HG02759 (cell line): ENCODE measurements at regions not wholly inside any gene's neighbourhood (a gene's known extent, or its start where the extent isn't known, plus 50 kb on each side); places are given as distances from the start of the nearest gene placed in this dataset.

Experiments
- ATAC-seq: cut with Tn5 transposase; IDR thresholded peaks from one replicate; pipeline ENCODE4 v1.9.1; 2021; ENCODE audit warnings: mild to moderate bottlenecking, moderate library complexity; ENCODE audit not compliant: unreplicated experiment

DNA sequence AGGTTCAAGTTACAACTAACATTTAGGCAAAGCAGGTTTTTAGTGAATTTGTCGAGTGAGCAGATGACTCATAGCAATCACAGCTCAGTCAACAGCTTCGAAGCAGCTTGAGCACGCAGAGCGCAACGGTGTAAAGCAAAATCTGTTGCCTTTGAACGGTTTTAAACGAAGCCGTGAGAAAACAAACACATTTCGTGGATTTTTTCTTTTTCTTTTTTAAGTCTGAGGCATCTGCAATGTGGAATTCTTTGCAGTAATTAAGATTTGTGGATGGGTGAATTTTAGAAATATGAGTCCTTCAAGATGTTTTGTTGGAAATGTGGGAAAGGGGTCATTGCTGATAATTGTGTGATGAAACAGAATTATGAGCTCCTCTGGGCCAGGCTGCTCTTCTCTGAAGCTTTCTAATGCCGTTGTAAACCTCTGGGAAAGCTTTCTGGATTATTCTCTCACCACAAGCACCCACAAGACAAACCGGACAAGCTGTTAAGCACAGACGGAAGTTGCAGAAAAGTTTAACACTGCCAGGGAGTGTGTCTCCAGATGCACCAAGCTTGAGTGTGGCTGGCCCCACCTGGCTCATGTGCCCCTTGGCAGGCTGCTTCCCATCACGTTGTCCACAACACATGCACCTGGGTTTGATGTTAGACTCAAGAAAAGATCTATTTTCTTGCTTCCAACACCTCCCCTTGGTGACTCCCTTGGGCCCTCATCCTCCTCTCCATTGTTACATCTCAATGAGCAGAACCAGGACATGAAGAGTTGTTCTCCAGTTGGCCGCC, 224.7 kb downstream of the ACKR3 start:
- no peak for ATAC-seq

DNA sequence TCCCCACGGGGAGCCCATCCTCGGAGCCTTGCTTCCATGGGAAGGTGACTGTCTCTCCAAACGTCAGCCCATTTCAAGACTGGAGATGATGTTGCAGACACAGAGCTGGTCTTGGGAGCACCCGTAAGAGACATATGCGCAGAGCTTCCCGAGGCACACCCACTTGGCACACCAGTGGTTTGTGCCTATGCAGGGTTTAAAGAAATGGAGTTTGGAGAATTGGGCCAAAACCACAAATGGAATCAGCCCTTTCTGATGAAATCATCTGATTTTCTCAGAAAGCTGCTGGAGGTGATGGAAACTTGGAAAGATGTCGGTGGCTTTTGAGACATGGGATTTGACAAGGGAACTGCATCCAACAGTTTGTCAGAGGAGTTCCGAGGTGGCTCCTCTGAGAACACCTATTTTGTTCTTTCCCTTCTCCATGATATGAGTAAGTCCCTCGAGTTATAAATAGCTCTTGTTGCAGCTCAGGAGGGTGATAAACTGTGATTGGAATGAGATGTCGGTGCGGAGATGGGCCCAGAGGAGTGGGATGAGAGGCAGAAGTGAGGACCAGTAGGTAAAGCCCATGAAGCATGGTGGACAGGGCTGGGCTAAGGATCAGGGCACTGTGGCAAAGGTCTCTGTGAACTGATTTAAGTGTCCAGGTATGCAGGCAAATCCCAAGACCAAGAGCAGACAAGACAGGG, 225.7 kb downstream of the ACKR3 start:
- no peak for ATAC-seq

DNA sequence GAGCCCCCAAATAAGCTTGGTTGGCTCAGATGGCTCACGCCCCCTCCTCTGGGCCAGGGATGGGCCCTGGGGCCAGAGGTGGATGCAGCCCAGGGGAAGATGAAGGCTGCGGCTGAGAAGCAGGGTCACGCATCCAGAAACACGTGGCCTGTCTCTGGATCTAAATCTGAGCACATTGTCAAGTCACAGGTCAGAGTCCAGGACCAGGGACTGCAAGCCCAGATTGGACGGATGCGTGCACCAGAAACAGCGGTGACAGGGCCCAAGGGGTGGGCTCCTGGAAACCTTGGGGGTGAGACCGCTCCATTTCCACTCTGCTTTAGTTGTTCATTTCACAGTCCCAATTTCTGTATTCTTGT, 226.2 kb downstream of the ACKR3 start:
- no peak for ATAC-seq

DNA sequence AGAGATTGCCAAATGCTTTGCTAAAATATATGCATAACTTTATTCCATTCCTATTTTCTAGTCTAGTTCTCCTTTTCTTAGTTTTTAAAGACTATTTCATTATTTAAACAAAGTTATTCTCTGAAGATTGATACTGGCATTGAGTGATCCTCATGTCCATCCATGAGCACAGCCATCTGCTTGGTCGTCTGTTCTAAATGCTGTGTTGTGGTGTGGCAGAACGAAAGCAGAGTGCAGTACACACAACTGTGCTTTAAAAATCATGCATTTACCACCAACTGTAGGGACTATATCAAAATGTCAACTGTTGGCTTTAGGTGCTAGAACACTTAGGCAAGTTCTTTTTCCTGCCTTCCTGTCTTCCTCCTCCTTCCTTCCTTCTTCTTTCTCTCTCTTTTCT, 226.6 kb downstream of the ACKR3 start:
- no peak for ATAC-seq

DNA sequence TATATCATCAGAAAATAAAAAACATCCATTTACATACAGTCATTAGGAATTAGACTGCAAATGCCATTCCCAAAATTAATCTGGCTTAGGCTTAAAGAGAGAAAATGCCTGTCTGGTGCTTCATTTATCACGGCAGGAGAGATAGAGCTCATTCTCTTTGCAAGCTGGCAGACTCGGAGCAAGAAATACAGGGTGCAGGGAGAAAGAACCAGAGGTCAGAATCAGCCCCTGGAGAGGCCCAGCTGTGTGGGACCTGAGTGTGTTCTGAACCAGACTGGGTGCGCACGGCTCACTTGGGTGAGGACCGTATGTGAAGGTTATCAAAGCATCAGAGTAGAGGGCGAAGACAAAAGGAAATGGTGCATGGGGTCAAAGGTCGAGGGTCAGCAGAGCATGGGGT, 227.8 kb downstream of the ACKR3 start:
- no peak for ATAC-seq

DNA sequence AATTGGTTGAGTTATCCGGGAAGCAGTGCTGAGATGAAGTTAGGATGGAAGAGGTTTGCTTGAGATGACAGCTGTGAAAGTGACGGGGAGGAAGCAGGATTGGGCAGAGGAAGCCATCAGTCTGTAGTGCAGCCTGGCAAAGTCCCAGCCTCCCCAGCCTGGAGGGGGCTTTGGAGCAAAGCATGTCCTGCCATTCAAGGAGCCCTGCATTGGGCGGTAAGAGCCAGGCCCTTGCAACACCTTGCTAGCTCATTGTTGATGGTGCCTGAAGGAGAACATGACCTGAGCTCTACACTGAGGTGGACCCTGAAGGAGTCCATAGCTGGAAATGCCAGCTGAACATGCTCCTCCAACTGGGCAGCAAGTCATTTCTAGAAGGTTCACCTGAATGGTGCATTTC, 228.9 kb downstream of the ACKR3 start:
- no peak for ATAC-seq

DNA sequence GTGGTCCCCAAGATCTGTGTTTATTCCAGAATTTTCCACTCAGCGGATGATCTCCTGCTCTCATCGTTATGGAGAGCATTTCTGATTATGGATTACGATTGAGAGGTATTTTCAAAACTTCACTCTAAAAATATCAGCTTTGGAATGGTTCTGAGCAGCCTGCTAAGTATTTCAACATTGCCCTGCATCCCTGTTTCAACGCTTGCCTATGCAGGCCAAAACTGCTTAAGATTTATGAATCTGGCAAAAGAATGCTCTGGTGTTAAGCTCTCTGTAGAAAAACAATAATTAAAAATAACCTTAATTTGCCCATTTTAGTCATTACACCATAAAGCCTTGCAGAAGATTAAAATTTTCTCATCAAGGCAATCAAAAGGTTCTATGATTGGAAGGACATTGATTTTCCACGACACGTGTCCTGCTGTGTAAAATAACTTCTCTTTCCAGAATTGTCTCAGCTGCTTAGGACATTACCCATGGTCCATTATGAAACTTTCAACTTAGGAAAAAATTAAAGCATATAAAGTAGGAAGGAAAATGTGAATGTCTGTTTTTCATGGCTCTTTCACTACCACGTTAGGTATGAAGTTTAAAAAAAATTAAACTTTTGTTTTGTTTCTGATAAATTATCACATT, 229.9 kb downstream of the ACKR3 start:
- ATAC-seq, result no peak

DNA sequence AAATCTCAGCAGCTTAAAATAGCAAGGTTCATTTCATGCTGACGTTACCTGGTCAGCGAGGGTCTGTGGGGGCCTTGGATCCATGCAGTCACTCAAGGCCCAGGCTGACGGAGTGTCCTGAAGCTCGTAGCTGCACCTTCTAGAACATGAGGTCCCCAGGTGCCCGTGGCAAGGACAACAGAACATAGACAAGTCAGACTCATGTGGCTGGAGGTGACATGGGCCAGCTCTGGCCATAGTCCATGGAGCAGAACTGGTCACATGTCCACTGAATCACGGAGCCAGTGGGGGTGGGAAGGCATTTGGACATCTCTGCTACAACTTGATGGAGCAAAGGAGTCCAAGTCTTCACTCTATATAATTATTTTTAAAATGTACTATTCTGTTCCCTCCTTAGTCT, 233.2 kb downstream of the ACKR3 start:
- no peak for ATAC-seq

DNA sequence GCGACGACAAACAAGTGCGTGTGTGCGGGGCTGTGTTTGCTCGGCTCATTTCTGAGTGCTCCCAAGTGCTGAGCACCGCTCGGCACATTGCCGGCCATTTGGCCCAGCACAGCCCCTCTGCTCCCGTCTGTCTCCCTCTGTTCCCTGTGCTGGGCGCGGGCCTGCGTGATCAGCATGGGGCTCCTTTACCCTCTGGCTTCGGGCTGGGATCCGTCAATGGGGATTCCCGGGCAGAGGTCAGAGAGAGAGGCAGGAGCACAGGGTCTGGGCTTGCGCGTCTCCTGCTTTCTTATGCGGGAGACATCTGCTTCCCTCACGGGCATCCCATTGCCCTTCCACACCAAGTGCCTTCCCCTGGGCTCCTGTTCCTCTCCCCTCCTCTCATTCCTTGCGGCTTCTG, 234.0 kb downstream of the ACKR3 start:
- ATAC-seq, result no peak

DNA sequence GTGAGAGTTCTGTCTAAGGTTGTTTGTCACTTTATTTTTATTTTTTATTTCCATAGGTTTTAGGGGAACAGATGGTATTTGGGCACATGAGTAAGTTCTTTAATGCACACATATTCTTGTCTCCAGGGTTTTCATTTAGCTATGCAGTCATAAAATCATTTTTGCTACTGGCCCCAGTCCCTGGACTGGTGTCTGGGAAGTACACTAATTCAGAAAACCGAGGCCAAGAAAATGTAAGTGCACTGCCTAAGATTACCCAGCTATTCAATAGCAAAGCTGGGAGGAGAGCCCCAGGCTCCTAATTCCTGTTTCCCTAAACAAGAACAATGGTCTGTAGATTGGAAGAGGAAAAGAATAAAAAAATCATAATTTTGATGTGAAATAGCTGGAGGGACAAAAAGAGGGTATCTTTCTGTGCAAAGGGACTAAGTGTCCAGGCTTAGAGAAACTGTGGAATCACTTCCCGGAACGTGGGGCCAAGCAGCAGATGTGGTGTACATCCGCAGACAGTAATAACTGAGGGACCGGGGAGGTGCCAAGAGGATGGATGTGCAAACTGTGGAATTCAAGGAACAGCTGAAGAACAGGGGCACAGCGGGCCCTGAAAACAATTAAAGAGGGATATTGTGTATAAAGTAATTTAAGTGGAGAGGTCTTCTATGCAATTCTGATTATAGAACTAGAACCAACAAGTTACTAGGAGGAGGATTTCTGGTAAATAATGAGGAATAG, 236.3 kb downstream of the ACKR3 start:
- ATAC-seq, result no peak

DNA sequence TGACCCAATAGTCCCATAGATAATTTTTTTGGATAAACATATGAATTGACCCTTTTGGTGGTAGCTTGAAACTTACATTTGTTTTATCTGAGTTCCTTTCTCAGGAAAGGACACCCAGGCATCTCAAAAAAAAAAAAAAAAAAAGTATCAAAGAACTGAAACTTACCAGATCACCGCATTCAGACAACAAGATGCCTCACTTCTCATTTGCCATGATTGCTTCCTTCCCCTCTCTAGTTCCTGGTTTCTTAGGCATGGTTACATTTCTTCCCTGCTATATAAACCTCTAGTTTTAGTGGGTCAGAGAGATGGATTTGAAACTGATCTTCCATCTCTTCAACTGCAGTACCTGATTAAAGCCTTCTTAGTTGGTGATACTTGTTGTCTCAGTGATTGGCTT, 240.1 kb downstream of the ACKR3 start:
- ATAC-seq, result no peak

DNA sequence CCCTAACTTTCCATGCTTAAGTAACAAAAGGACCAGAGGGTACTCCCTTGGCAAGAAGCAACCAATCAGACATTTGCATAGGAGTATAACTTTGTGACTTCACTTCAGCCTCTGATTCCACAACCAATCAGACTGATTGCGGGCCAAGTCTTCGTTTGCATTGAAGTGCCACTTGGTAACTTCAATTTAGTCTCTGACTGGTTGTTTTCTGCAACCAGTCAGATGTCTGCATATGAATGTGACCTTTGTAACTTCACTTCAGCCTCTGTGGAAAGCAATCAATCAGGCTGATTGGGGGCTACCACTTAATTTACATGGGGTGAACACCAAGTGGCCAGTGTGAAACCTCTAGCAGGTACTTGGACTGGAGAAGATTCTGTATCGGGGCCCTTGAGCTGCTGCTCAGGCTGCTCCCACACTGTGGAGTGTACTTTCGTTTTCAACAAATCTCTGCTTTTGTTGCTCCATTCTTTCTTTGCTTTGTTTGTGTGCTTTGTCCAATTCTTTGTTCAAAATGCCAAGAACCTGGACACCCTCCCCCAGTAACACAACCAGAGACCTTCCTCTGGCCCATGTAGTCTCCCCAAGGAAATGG, 241.5 kb downstream of the ACKR3 start:
- no peak for ATAC-seq

DNA sequence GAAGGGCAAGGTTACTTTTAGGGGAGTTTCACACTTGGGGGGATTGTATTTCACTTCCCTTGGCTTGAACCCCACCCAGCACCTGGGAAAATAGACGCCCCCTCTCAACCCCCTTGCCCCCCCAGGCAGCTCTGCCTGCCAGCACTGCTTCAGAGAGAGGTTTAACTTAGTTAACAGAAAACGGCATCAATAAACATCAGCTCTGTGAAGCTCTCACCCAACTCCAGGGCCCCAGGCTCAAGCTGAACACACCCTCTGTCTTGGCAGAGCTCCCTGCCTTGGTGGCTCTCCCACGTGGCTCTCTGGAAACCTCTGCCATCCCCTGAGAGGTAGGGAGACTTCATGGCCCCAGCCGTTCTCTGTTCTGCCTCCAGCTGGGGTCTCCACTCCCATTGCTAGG, 244.1 kb downstream of the ACKR3 start:
- ATAC-seq, result no peak

DNA sequence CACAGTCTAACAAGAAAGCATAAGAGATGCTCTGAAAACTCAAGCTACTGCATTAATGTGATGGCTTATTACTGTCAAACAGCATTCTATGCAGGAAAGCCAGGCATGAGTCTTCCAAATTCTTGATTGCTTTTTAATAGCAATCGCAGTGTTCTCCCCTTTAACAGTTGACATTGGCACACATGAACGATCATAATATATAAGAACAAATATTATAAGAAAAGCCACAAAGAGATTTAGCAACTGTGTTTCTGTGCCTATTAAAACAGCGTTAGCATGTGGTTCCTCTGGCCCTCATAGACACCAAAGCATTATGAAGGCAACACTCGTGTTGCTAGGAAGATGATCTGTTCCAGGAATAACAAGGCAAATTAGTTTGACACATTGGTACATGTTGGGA, 245.0 kb downstream of the ACKR3 start:
- no peak for ATAC-seq

DNA sequence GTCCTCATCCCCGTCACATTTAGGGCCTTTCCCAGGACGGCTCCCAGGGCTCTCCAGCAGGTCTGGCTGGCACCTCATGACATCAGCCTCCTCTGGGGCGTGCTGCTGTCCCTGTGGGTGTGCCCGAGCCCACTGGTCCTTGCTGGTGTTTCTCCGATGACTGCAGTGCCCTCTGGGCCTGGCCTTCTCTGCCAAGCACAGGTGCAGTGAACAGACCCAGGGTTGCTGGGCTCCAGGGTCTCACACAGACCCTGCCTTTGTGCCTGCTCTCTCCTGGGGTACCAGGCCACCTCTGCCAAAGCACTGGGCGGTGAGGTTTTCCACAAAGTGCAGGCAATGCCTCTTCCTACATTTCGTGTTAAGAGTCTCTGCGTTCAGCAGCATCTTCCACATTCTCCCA, 246.1 kb downstream of the ACKR3 start:
- ATAC-seq, result no peak

DNA sequence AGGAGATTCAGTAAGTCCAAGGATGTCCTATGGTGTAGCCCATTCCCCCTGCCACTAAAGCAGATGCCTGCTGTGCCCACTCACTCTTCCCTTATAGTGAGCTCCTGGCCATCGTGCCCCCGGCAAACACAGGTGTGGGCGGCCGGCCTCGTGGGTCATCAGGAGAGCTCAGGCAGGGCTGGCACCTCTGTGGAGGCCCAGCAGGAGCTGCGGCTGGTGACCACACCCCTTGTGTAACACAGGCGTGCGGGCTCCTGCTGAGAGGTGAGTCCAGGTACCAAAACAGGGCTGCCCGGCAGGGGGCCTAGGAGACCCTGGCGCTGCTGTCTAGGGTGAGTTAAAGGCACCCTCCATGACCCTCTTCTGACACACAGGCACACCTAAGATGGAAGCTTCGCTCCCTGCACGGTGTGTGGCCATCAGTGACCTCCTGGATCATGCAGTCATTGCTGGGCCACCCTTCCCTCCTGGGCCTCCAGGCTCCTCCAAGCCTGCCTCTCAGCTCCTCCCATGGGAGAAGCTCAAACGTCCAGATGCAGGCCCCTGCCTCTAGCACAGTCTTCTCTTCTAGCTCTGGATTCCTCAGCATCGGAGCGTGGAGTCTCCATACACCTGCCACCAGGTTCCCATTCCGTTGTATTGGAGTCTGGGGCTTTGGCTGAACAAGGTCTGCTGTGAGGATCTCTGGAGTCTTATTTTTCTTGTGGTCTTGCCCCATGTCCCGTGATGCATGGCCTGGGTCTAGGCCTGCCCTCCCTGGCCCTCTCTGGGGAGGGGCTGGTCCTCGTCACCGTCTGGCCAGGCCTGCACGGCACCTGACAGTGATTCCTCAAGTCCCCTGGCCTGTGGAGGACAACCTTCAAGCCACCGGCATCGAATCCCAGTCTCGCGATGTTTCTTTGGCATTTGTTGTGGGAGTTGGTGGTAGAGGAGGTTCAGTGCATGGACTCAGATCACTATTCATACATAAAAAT, 246.9 kb downstream of the ACKR3 start:
- ATAC-seq, result no peak

DNA sequence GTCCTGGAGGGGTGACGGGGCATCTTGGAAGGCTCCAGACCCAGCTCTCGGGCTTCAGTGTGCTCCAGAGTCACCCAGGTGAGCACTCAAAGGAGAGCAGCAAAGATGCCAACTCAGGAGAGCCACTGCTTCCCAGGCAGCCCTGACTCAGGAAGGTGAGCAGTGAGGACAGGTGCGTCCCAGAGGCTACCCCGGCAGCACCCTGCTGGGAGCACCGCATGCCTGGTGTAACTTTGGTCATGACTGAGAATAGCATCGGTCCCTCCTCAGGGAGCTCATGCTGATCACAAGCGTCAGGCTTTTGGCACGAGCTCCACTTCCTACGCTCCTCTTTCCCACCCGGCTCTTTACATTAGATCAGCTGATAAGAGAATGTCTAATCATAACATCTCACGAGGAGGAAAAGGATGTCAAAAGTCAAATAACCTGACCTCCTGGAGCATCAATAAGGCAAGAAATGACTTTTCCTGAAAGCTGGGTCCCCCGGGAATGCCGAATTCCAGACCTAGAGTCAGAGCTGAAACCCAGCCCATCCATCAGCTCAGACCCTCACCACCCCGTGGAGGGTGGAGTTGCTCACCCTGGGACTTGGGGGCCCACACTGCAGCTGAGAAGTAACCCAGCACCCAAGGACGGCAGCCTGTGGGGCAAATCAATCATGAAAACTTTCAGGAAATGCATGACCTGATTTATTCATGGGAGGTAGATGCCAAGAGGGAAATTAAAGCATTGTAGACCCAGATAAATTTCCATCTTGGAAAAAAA, 248.8 kb downstream of the ACKR3 start:
- no peak for ATAC-seq

DNA sequence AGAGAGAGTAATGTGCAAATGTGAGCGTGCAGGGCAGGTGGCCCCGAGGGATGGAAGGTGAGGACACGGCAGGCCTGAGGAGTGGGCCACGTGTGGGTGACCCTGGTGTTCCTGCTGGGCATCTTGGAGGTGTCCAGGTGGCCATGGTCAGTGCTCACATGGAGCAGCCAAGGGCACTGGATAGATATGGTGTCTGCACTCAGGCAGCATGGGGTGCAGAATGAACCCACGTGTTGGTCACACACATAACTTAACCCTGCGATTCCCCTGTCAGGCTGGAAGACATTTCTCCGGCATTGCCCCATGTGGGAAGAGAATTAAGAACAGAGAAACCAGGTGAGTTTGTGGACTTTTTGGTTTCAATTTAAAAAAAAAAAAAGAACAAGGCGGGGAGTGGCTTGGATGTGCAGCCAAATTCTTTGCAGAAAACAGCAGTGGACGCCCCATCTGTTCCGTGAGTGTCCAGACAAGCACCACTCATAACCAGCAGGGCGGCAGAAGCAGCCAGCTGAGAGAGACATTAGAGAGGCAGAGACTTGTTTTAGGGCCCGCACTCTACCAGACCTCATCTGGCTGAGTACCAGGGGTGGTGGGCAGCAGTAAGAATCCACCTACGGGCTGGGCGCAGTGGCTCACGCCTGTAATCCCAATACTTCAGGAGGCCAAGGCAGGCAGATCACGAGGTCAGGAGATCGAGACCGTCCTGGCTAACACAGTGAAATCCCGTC, 249.8 kb downstream of the ACKR3 start:
- no peak for ATAC-seq
